Adrenal gland (tissue), 9 donors: ENCODE measurements at regions not wholly inside any gene's neighbourhood (a gene's known extent, or its start where the extent isn't known, plus 50 kb on each side); places are given as distances from the start of the nearest gene placed in this dataset.

Experiments used
- DNase-seq, 7 donors: peaks; one replicate each; pipeline ENCODE4 v3.0.0-alpha.2; 2019 to 2020
- H3K27ac ChIP-seq, 5 donors: fragments of 200-600 bp; sonication (generic) in 4 of 5; 1 replicate in 3 of 5; 2 replicates in 2 of 5; pipeline versions ENCODE4 v1.5.1 to v1.8.0; 2016 to 2020; ENCODE audit warnings: mild to moderate bottlenecking in 1 of 5
- H3K27me3 ChIP-seq: fragments of 200-600 bp; 2 replicates; pipeline ENCODE4 v1.8.0; 2021
- H3K36me3 ChIP-seq, 2 donors: fragments of 200-600 bp; replicated peaks in 1 of 2; 1 replicate in 1 of 2; 2 replicates in 1 of 2; pipeline versions ENCODE4 v1.5.1 to v1.8.0; 2018 to 2022
- H3K4me1 ChIP-seq, 2 donors: fragments of 200-600 bp; replicated peaks in 1 of 2; 1 replicate in 1 of 2; 2 replicates in 1 of 2; pipeline versions ENCODE4 v1.5.1 to v1.8.0; 2018 to 2021
- H3K4me3 ChIP-seq, 4 donors: fragments of 200-600 bp; sonication (generic) in 3 of 4; one replicate each; pipeline ENCODE4 v1.5.1; 2016 to 2018
- H3K9me3 ChIP-seq, 3 donors: fragments of 200-600 bp; sonication (generic) in 1 of 3; replicated peaks in 1 of 3; 1 replicate in 2 of 3; 2 replicates in 1 of 3; pipeline versions ENCODE4 v1.5.1 to v1.8.0; 2016 to 2021
- CTCF ChIP-seq, 6 experiments: fragments of 450-650 bp in 4 of 6; fragments of 200-600 bp in 2 of 6; sonication (generic) in 1 of 6; IDR thresholded peaks; 1 replicate in 5 of 6; 2 replicates in 1 of 6; pipeline versions ENCODE4 v1.5.1 to v1.8.0; 2016 to 2021; ENCODE audit warnings: antibody characterized with exemption in 6 of 6, mild to moderate bottlenecking in 2 of 6, moderate library complexity in 1 of 6
- POLR2A ChIP-seq, 2 donors: fragments of 450-650 bp; IDR thresholded peaks; one replicate each; pipeline ENCODE4 v1.6.1; 2017; ENCODE audit warnings: antibody characterized with exemption in 2 of 2, mild to moderate bottlenecking in 2 of 2, moderate library complexity in 1 of 2
- WGBS, 4 donors: extraction: QIAGEN DNeasy Blood & Tissue Kit in 2 of 4; methylation state at CpG; one replicate each; pipeline versions ENCODE4 v1.1.5 to v1.1.7; 2013 to 2017; 5-methylcytosine and 5-hydroxymethylcytosine counted together
- intact Hi-C, 2 donors: fragments of 100-400 bp; cut with DNase I; formaldehyde crosslinking; loops; one replicate each; pipeline versions ENCODE4 v1.14.1 to v1.15.0; 2022 to 2023
- donor health status: healthy with polysubstance abuse.
- donor health status: Bipolar disorder and iron deficiency.
- donor health status: DM: yes; HTN: yes; CAD: no.
- donor health status: DM: no; HTN: no; CAD: no.
- donor health status: DM: no; HTN: no; CAD: no.

GRCh38 chr19:13701624-13702023, 62.7 kb upstream of the MRI1 start:
- no peak for DNase-seq
- no peak for TF ChIP-seq CTCF (IDR thresholded peaks at IDR 0.05)
- TF ChIP-seq POLR2A (IDR thresholded peaks at IDR 0.05), result no peak
- intact Hi-C loops, result no loop called here
- H3K9me3 ChIP-seq, result no peaks in the 10 kb centered on the region
- H3K4me1 ChIP-seq, result no peaks in the 10 kb centered on the region
- no peaks in the 10 kb centered on the region for H3K36me3 ChIP-seq
- no peak overlapping the region for H3K4me3 ChIP-seq
- 88 to 95% (median 95%) methylated on average over 2 of the region's 2 CpGs for WGBS, 4 donors
- H3K27me3 ChIP-seq, result peaks cover 10% of the 10 kb centered on the region
- H3K27ac ChIP-seq, result no peak overlapping the region

GRCh38 chr19:13700621-13701020, 63.7 kb upstream of the MRI1 start:
- no peaks in the 10 kb centered on the region for H3K36me3 ChIP-seq
- H3K4me1 ChIP-seq, result no peaks in the 10 kb centered on the region
- H3K9me3 ChIP-seq, result no peaks in the 10 kb centered on the region
- no peak for DNase-seq
- H3K4me3 ChIP-seq, result no peak overlapping the region
- no peak overlapping the region for H3K27ac ChIP-seq
- WGBS, 4 donors, result 62 to 67% (median 66%) methylated on average over 8 of the region's 8 CpGs
- intact Hi-C loops, result no loop called here
- TF ChIP-seq POLR2A (IDR thresholded peaks at IDR 0.05), result no peak
- no peak for TF ChIP-seq CTCF (IDR thresholded peaks at IDR 0.05)
- H3K27me3 ChIP-seq, result peaks cover 10% of the 10 kb centered on the region

- Histone ChIP-seq H3K9me3 (no peaks in the 10 kb centered on the region), H3K4me1 (no peaks in the 10 kb centered on the region), H3K4me3 (no peak overlapping the region), H3K36me3 (no peaks in the 10 kb centered on the region), H3K27ac (no peak overlapping the region), H3K27me3 (peaks cover 10% of the 10 kb centered on the region)
- WGBS, 4 donors, result 36 to 59% (median 47%) methylated on average over 4 of the region's 4 CpGs
- intact Hi-C loops, result no loop called here
- DNase-seq, result no peak
- no peak for TF ChIP-seq POLR2A (IDR thresholded peaks at IDR 0.05)
- no peak for TF ChIP-seq CTCF (IDR thresholded peaks at IDR 0.05)
These were observed 64.5 kb upstream of the MRI1 start for GRCh38 chr19:13699786-13700185.

- Histone ChIP-seq H3K4me1 (no peaks in the 10 kb centered on the region), H3K27ac (no peak overlapping the region), H3K4me3 (no peak overlapping the region), H3K36me3 (no peaks in the 10 kb centered on the region), H3K9me3 (no peaks in the 10 kb centered on the region), H3K27me3 (peaks cover 10% of the 10 kb centered on the region)
- DNase-seq, result no peak
- intact Hi-C loops, result no loop called here
- WGBS, 4 donors, result 68 to 90% (median 83%) methylated on average over 1 of the region's 1 CpG
- TF ChIP-seq CTCF (IDR thresholded peaks at IDR 0.05), result no peak
- no peak for TF ChIP-seq POLR2A (IDR thresholded peaks at IDR 0.05)
These were observed 67.5 kb upstream of the MRI1 start for GRCh38 chr19:13696839-13697238.
